Suprapubic skin (tissue), 4 donors: ENCODE measurements at regions not wholly inside any gene's neighbourhood (a gene's known extent, or its start where the extent isn't known, plus 50 kb on each side); places are given as distances from the start of the nearest gene placed in this dataset.

Experiments used
- DNase-seq, 2 donors: peaks; one replicate each; pipeline ENCODE4 v3.0.0-alpha.2; 2019; ENCODE audit warnings: low spot score in 2 of 2
- H3K27ac ChIP-seq: fragments of 200-600 bp; sonication (generic); one replicate; pipeline ENCODE4 v1.5.1; 2019
- H3K27me3 ChIP-seq: fragments of 200-600 bp; sonication (generic); one replicate; pipeline ENCODE4 v1.5.1; 2019
- H3K36me3 ChIP-seq: fragments of 200-600 bp; sonication (generic); one replicate; pipeline ENCODE4 v1.5.1; 2019
- H3K4me1 ChIP-seq: fragments of 200-600 bp; sonication (generic); one replicate; pipeline ENCODE4 v1.5.1; 2019
- H3K4me3 ChIP-seq: fragments of 200-600 bp; sonication (generic); one replicate; pipeline ENCODE4 v1.5.1; 2019; ENCODE audit warnings: mild to moderate bottlenecking
- H3K9me3 ChIP-seq: fragments of 200-600 bp; sonication (generic); one replicate; pipeline ENCODE4 v1.5.1; 2019
- EP300 ChIP-seq: sonication (generic); formaldehyde crosslinking; IDR thresholded peaks from one replicate; pipeline ENCODE4 v1.6.1; 2017; ENCODE audit warnings: antibody characterized with exemption
- POLR2A ChIP-seq, 2 donors: fragments of 450-650 bp; IDR thresholded peaks; one replicate each; pipeline ENCODE4 v1.6.1; 2017; ENCODE audit warnings: antibody characterized with exemption in 2 of 2, mild to moderate bottlenecking in 2 of 2, moderate library complexity in 2 of 2
- POLR2AphosphoS5 ChIP-seq, 3 donors: sonication (generic); formaldehyde crosslinking; IDR thresholded peaks; one replicate each; pipeline ENCODE4 v1.6.1; 2017; ENCODE audit warnings: antibody characterized with exemption in 3 of 3
- WGBS: methylation state at CpG from one replicate; pipeline ENCODE4 v1.1.5; 2018; 5-methylcytosine and 5-hydroxymethylcytosine counted together
- TF ChIP-seq, protein P1 (sequence below), 2 donors: fragments of 200-600 bp in 1 of 2; fragments of 450-650 bp in 1 of 2; sonication (generic) in 1 of 2; IDR thresholded peaks; one replicate each; pipeline ENCODE4 v1.5.1; 2016 to 2019; ENCODE audit warnings: antibody characterized with exemption in 2 of 2, mild to moderate bottlenecking in 1 of 2, moderate library complexity in 1 of 2

DNA sequence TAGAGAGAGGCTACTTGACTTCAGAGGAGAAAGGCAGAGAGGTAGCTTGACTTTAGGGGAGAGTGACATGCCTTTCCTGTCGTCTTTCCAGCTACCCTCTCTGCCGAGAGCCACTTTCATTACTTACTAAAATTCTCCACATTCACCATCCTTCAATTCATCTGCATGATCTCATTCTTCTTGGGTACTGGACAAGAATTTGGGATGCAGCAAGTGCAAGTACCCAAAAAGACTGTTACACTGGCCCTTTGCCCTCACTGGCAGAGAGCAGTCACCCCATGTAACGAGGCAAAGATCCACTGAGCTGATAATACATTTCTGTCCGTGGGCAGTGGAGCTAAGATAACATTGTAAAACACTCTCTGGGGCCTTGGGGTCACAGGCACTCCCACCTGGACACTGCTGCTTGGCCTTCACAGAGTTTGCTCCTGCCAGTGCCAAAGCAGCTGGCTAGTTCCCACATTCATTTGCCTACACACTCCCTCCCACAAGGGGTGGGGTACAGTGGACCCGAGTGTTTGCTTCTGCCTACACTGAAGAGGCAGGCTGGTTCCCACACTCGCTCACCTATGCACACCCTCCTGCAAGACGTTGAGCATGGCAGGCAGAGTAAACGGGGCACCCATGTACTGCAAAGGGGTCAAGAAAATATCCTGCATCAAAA is 1276.9 kb upstream of the PCDH9 start:
- no peak for DNase-seq
- TF ChIP-seq POLR2A (IDR thresholded peaks at IDR 0.05) (no peak), EP300 (no peak), POLR2AphosphoS5 (IDR thresholded peaks at IDR 0.05) (no peak)
- TF ChIP-seq, protein P1, sequence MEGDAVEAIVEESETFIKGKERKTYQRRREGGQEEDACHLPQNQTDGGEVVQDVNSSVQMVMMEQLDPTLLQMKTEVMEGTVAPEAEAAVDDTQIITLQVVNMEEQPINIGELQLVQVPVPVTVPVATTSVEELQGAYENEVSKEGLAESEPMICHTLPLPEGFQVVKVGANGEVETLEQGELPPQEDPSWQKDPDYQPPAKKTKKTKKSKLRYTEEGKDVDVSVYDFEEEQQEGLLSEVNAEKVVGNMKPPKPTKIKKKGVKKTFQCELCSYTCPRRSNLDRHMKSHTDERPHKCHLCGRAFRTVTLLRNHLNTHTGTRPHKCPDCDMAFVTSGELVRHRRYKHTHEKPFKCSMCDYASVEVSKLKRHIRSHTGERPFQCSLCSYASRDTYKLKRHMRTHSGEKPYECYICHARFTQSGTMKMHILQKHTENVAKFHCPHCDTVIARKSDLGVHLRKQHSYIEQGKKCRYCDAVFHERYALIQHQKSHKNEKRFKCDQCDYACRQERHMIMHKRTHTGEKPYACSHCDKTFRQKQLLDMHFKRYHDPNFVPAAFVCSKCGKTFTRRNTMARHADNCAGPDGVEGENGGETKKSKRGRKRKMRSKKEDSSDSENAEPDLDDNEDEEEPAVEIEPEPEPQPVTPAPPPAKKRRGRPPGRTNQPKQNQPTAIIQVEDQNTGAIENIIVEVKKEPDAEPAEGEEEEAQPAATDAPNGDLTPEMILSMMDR (IDR thresholded peaks at IDR 0.05) = no peak
- H3K27me3 ChIP-seq = no peaks in the 10 kb centered on the region
- no peaks in the 10 kb centered on the region for H3K36me3 ChIP-seq
- H3K4me1 ChIP-seq = no peaks in the 10 kb centered on the region
- H3K4me3 ChIP-seq = no peak overlapping the region
- H3K27ac ChIP-seq = no peak overlapping the region
- peaks cover 3% of the 10 kb centered on the region for H3K9me3 ChIP-seq
- WGBS = 70% methylated on average over 8 of the region's 8 CpGs

DNA sequence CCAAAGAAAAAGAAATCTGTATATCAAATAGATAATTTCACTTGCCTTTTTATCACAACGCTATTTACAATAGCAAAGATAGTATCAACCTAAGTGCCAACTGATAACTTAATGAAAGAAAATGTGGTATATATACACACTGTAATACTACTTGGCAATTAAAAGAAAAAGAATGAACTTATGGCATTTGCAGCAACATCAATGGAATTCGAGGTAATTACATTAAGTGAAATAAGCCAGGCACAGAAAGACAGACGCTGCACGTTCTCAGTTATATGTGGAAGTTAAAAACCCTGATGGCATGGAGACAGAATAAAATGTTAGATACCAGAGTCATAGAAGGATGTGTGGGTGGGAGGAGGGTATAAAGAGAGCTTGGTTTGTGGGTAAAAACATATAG is 1260.5 kb upstream of the PCDH9 start:
- Histone ChIP-seq H3K4me3 (no peak overlapping the region), H3K27me3 (no peaks in the 10 kb centered on the region), H3K4me1 (no peaks in the 10 kb centered on the region), H3K27ac (no peak overlapping the region), H3K9me3 (no peaks in the 10 kb centered on the region), H3K36me3 (no peaks in the 10 kb centered on the region)
- TF ChIP-seq, protein P1 (IDR thresholded peaks at IDR 0.05) = no peak
- no peak for TF ChIP-seq POLR2AphosphoS5 (IDR thresholded peaks at IDR 0.05)
- no peak for TF ChIP-seq EP300
- TF ChIP-seq POLR2A (IDR thresholded peaks at IDR 0.05) = no peak
- WGBS = 45% methylated on average over 4 of the region's 4 CpGs
- DNase-seq = no peak

DNA sequence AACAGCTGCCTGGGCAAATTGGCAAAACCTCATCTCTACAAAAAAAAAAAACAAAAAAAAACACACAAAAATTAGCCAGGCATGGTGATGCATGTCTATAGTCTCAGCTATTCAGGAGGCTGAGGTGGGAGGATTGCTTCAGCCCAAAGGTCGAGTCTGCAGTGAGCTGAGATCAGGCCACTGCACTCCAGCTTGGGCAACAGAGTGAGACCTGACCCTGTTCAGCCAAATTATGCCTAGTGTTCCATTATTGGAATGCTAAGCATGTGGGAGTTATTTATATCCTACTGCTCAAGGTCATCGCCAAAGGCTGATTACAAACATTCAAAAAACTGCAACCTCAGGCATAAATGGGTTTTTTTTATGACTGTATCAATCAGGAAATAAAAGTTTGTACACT is 1251.0 kb upstream of the PCDH9 start:
- Histone ChIP-seq H3K4me3 (no peak overlapping the region), H3K9me3 (peaks cover 2% of the 10 kb centered on the region), H3K27me3 (no peaks in the 10 kb centered on the region), H3K27ac (no peak overlapping the region), H3K36me3 (no peaks in the 10 kb centered on the region), H3K4me1 (no peaks in the 10 kb centered on the region)
- TF ChIP-seq POLR2A (IDR thresholded peaks at IDR 0.05) (no peak), POLR2AphosphoS5 (IDR thresholded peaks at IDR 0.05) (no peak), EP300 (no peak)
- TF ChIP-seq, protein P1 (IDR thresholded peaks at IDR 0.05) = no peak
- 34% methylated on average over 2 of the region's 2 CpGs for WGBS
- no peak for DNase-seq

DNA sequence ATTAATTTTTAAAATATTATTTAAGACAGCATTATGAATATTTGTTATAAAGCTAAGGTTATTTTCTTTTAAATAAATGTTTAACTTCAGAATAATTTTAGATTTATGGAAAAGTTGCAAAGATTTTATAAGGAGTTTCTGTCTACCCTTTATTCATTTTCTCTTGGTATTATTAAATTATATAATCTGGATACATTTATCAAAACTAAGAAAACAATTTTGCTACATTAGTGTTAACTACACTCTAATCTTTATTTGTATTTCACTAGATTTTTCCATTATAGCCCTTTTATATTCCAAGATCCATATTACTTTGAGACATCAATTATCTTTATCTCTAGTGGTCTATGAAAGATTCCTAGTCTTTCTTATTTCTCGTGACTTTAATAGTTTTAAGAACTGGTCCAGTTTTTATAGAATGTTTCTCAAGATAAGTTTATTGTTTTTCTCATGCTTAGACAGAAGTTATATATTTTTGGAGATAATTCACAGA is 1243.7 kb upstream of the PCDH9 start:
- H3K4me1 ChIP-seq = no peaks in the 10 kb centered on the region
- H3K4me3 ChIP-seq = no peak overlapping the region
- 88% methylated on average over 1 of the region's 1 CpG for WGBS
- peaks cover 2% of the 10 kb centered on the region for H3K9me3 ChIP-seq
- H3K27ac ChIP-seq = no peak overlapping the region
- TF ChIP-seq EP300 (no peak), POLR2A (IDR thresholded peaks at IDR 0.05) (no peak), POLR2AphosphoS5 (IDR thresholded peaks at IDR 0.05) (no peak)
- TF ChIP-seq, protein P1 (IDR thresholded peaks at IDR 0.05) = no peak
- no peaks in the 10 kb centered on the region for H3K36me3 ChIP-seq
- no peak for DNase-seq
- no peaks in the 10 kb centered on the region for H3K27me3 ChIP-seq

DNA sequence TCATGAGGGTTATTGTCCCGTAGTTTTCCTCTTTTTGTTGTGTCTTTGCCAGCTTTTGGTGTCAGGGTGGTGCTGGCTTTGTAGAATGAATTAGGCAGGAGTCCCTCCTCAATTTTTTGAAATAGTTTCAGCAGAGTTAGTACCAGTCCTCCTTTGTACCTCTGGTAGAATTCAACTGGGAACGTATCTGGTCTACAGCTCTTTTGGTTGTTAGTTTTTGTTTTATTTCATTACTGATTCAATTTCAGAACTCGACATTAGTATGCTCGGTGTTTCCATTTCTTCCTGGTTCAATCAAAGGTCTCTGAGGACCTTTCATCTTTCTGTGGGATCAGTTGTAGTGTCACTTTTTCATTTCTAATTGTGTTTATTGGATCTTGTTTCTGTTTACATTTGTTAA is 1237.0 kb upstream of the PCDH9 start:
- Histone ChIP-seq H3K4me1 (no peaks in the 10 kb centered on the region), H3K27ac (no peak overlapping the region), H3K27me3 (no peaks in the 10 kb centered on the region), H3K9me3 (no peaks in the 10 kb centered on the region), H3K4me3 (no peak overlapping the region), H3K36me3 (no peaks in the 10 kb centered on the region)
- DNase-seq = no peak
- TF ChIP-seq EP300 = no peak
- no peak for TF ChIP-seq POLR2AphosphoS5 (IDR thresholded peaks at IDR 0.05)
- TF ChIP-seq, protein P1 (IDR thresholded peaks at IDR 0.05) = no peak
- TF ChIP-seq POLR2A (IDR thresholded peaks at IDR 0.05) = no peak
- 61% methylated on average over 4 of the region's 4 CpGs for WGBS
